ENCODE measurements at regions not wholly inside any gene's neighbourhood (a gene's known extent, or its start where the extent isn't known, plus 50 kb on each side); places are given as distances from the start of the nearest gene placed in this dataset.
A peak's percentile ranks its signal among the peaks of the same experiment; 100 is the strongest.

DNA sequence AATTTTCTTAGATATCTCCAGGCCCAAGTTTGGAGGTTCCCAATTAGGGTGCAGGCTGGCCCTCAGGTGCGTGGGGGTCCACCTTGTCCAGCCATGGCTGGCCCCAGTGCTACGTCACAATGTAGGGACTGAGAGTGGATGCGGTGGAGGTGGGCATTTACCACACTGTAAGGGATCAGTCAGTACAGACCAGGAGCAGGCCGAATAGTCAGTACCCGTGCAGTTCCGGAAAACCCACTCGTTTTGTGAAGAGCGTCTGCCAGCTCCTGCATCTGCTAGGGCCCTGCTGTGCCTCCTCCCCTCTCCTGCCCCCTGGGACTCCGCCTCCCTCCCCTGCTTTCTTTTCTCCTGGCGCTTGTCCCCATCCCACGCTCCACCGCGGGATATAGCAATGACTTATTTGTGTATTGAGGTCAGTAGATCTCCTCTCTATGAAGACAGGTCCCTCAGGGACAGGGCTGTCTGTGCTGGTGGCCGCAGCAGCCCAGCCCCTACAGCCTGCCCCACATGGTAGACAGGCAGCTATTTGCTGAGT, 50.4 kb upstream of the SEPTIN5 start:
- DNase-seq, result peak in 1 of 3 donors; percentile 10

DNA sequence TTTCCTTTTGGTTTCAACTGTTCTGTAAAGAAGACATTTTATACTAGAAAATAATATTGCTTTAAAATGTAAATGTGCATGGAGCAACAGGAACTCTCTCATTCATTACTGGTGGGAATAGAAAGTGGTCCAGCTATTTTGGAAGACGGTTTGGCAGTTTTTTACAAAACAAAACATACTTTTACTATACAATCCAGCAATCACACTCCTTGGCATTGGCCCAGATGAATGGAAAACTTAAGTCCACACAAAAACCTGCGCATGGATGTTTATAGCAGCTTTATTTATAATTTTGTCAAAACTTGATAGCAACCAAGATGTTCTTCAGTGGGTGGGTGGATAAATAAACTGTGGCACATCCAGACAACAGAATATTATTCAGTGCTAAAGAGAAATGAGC, 49.9 kb upstream of the SEPTIN5 start:
- DNase-seq, result no peak
